Activated T-helper 2 cell treated with anti-CD3 and anti-CD28 coated beads, Interferon-gamma antibody, Interleukin-2, Interleukin-4, amounts not matched to agents 10 μg/mL and 5 μg/mL and 100 μg/mL, durations not matched to agents 14 hours and 24 hours and 36 hours (primary cell): ENCODE measurements at regions not wholly inside any gene's neighbourhood (a gene's known extent, or its start where the extent isn't known, plus 50 kb on each side); places are given as distances from the start of the nearest gene placed in this dataset.

ENCODE experiments used
- DNase-seq: peaks from one replicate; pipeline ENCODE4 v3.0.0; 2021; ENCODE audit warnings: low spot score
- H3K27ac Mint-ChIP-seq: one replicate; pipeline ENCODE4 v1.8.0; 2021; ENCODE audit warnings: mixed read lengths
- H3K27me3 Mint-ChIP-seq: one replicate; pipeline ENCODE4 v1.8.0; 2021; ENCODE audit warnings: low read depth, mixed read lengths
- H3K36me3 Mint-ChIP-seq: one replicate; pipeline ENCODE4 v1.8.0; 2021; ENCODE audit warnings: low read depth, mixed read lengths
- H3K4me1 Mint-ChIP-seq: one replicate; pipeline ENCODE4 v1.8.0; 2021; ENCODE audit warnings: low read depth, mixed read lengths
- H3K4me3 Mint-ChIP-seq: one replicate; pipeline ENCODE4 v1.8.0; 2021; ENCODE audit warnings: low read depth, mild to moderate bottlenecking, moderate library complexity, mixed read lengths
- H3K9me3 Mint-ChIP-seq: one replicate; pipeline ENCODE4 v1.8.0; 2021; ENCODE audit warnings: mixed read lengths
- intact Hi-C: fragments of 100-400 bp; cut with micrococcal nuclease; formaldehyde crosslinking; loops from one replicate; pipeline ENCODE4 v1.15.1; 2023

DNA sequence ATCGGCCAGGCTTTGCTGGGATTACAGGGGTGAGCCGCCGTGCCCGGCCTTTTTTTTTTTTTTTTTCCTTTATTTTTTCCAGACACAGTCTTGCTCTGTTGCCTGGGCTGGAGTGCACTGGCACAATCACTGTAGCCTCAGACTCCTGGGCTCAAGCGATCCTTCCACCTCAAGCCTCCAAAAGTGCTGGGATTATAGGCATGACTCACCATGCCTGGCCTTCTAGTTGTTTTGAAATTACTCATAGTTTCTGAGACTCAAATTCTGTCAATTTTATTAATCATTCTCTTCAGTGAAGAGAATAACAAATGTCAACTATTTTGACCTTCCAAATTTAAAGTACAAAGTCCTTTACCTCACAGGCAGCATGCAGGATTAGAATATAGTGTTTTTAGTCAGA, 374.5 kb downstream of the PLA2G4A start:
- H3K4me3 Mint-ChIP-seq: no peak overlapping the region
- no peaks in the 10 kb centered on the region for H3K4me1 Mint-ChIP-seq

DNA sequence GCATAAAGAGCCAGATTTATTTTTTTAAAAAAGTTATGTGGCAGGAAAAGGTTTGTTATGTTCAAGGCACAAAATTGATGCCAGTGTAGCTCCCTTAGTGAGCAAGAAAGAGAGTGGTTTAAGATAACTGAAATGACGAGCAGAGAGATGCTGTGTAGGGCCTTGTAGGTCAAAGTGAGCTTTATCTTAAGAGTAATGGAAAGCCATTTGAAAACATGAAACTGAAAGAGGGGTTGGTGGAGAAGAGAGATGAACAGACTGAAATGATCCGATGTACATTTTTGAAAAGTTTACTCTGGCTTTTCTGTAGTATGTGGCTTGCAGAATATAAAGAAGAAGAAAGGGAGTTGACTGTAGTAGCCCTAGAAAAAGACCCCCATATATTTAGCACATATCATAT, 383.6 kb downstream of the PLA2G4A start:
- no peaks in the 10 kb centered on the region for H3K36me3 Mint-ChIP-seq

More for the DNA sequence above, 374.5 kb downstream of the PLA2G4A start:
- no peaks in the 10 kb centered on the region for H3K27me3 Mint-ChIP-seq
- no peaks in the 10 kb centered on the region for H3K36me3 Mint-ChIP-seq
- H3K27ac Mint-ChIP-seq: no peak overlapping the region
- no peak for DNase-seq
- peaks cover 16% of the 10 kb centered on the region for H3K9me3 Mint-ChIP-seq
- intact Hi-C loops: no loop called here

DNA sequence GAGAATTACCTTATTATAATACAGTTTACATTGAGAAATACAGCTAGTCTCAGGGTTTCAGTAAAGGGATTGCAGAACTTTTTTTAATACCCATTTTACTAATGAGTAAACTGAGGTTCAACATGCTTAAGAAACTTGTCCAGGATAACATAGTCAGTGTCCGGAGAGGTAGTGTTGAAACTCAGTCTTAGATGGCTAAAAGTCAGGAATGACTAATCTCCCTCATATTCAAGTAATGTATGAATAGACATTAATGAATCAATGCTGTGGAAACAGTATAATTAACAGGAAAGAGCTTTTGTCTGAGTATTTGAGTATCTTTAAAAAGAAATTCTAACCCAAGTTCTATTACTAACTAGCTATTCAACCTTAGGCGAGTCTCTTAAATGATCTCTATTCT, 397.6 kb downstream of the PLA2G4A start:
- no peaks in the 10 kb centered on the region for H3K9me3 Mint-ChIP-seq
- no peaks in the 10 kb centered on the region for H3K27me3 Mint-ChIP-seq
- H3K27ac Mint-ChIP-seq: no peak overlapping the region
- no peak overlapping the region for H3K4me3 Mint-ChIP-seq
- intact Hi-C loops: no loop called here
- H3K4me1 Mint-ChIP-seq: no peaks in the 10 kb centered on the region
- no peaks in the 10 kb centered on the region for H3K36me3 Mint-ChIP-seq
- DNase-seq: no peak

More for the DNA sequence above, 383.6 kb downstream of the PLA2G4A start:
- no peak for DNase-seq
- Mint-ChIP-seq H3K4me1 (no peaks in the 10 kb centered on the region), H3K4me3 (no peak overlapping the region), H3K9me3 (no peaks in the 10 kb centered on the region), H3K27me3 (no peaks in the 10 kb centered on the region), H3K27ac (no peak overlapping the region)
- intact Hi-C loops: no loop called here

DNA sequence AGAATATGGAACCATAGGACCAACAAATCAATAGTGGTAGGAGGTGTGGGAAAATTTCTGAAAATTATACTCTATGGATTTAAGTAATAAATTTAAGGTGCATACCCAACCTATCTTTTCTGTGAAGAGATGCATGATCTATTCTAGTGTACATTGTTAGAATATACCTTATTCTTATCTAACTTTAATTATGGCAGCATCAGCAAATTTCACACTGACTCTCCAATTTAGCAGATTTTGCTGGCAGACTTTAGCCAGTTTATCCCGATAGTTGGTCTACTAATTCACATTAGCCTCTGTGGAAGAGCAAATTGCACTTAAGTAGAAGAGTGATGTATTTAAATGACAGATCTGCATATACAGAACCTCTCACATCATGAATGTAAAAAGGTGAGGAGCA, 400.0 kb downstream of the PLA2G4A start:
- H3K4me1 Mint-ChIP-seq: no peaks in the 10 kb centered on the region
- H3K36me3 Mint-ChIP-seq: no peaks in the 10 kb centered on the region
- intact Hi-C loops: no loop called here
- DNase-seq: no peak
- H3K4me3 Mint-ChIP-seq: no peak overlapping the region
- H3K9me3 Mint-ChIP-seq: no peaks in the 10 kb centered on the region
- no peak overlapping the region for H3K27ac Mint-ChIP-seq
- no peaks in the 10 kb centered on the region for H3K27me3 Mint-ChIP-seq

DNA sequence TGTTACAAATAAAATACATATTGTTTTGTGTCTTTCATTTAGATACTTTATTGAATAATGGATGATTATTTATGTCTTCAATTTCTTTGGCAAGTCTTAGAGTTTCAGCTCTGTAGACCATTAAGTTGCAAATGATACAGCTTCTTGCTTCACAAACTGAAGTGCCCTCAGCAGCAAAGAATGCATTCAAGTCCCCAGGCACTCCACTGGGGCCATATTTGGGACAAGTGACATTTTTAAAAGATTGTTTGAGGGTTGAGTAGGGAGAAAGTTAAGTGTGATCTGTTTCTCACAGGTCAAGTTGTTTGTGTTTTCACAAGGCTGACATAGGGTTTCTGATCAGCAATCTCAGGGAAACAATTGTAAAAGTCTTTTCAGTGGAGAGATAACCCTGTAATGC, 400.7 kb downstream of the PLA2G4A start:
- H3K36me3 Mint-ChIP-seq: no peaks in the 10 kb centered on the region
- H3K27me3 Mint-ChIP-seq: no peaks in the 10 kb centered on the region
- H3K27ac Mint-ChIP-seq: no peak overlapping the region
- intact Hi-C loops: no loop called here
- no peaks in the 10 kb centered on the region for H3K9me3 Mint-ChIP-seq
- no peak overlapping the region for H3K4me3 Mint-ChIP-seq
- H3K4me1 Mint-ChIP-seq: no peaks in the 10 kb centered on the region
- no peak for DNase-seq

DNA sequence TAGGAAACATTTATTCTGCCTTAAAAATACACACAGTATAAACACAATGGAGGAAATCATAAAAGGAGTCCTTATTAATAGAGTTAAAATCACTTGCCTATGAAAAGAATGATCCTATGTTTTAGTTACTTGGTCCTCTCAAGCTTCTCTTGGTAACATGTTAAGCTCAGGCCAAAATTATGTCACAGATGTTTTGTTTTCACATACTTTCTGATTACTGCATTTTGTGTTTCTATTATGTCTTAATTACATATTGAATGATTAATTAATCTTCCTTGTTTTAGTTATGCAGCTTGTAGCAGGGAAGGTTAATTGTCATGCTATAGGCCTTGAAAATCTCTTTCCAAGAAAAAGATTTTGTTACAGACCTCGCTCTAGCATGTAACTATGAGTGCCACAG, 406.0 kb downstream of the PLA2G4A start:
- Mint-ChIP-seq H3K36me3 (no peaks in the 10 kb centered on the region), H3K27ac (no peak overlapping the region), H3K27me3 (no peaks in the 10 kb centered on the region), H3K9me3 (no peaks in the 10 kb centered on the region), H3K4me3 (no peak overlapping the region), H3K4me1 (no peaks in the 10 kb centered on the region)
- intact Hi-C loops: no loop called here
- DNase-seq: no peak

DNA sequence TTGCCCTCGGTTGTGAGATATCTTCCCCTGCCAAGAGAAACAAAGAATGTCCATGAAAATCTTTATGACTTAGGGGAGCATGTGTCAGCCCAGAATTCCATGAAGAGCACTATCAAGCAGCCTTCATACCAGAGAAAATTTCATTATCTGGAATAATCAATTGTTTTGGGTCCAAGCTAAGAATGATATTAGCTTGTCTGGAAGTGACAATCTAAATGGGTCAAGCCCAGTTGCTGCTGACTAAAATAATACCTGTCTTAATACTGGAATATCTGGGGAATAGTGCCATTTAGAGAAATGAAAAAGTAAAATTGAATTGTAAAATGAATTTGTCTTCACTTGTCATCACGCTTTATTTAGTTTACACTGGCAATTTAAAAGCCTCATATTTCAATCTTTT, 407.4 kb downstream of the PLA2G4A start:
- Mint-ChIP-seq H3K27ac (no peak overlapping the region), H3K4me1 (no peaks in the 10 kb centered on the region), H3K27me3 (no peaks in the 10 kb centered on the region), H3K9me3 (no peaks in the 10 kb centered on the region), H3K4me3 (no peak overlapping the region), H3K36me3 (no peaks in the 10 kb centered on the region)
- DNase-seq: no peak
- intact Hi-C loops: no loop called here

DNA sequence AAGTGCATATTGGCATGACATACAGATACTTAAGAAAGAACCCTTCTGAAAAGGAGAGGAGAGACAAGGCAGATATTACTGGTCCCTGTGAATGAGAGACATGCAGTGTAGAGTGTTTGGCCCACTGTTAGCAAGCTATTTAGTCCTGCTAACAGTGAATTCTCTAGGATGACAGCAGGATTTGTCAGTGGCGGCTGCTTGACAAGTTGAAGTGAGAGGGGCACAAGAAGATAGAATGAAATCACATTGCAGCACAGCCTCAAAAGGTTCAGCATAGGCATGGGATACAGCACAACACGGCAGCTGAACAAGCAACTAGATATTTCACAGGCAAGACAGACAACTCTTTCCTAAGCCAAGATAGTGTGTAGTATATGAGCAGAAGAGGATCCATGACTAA, 407.9 kb downstream of the PLA2G4A start:
- intact Hi-C loops: no loop called here
- Mint-ChIP-seq H3K27me3 (no peaks in the 10 kb centered on the region), H3K9me3 (no peaks in the 10 kb centered on the region), H3K27ac (no peak overlapping the region), H3K4me3 (no peak overlapping the region), H3K4me1 (no peaks in the 10 kb centered on the region), H3K36me3 (no peaks in the 10 kb centered on the region)
- DNase-seq: no peak

DNA sequence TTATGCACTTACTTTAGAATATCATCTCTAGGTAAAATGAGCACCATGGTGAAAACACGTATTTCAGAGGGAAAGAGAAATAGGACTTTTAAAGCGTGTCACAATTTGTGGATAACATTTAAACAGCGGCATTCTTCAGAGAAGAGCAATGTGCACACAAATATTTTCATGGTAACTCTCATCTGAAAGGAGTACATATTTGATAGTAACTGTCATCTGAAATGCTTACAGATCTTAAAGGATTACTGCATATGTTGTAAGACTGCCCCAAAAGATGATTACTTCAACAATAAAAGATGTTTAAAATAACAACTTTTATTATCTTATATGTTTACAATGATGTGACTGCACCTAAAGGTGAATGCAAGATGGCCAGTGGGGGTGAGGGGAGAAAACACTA, 408.8 kb downstream of the PLA2G4A start:
- no peaks in the 10 kb centered on the region for H3K4me1 Mint-ChIP-seq
- no peaks in the 10 kb centered on the region for H3K27me3 Mint-ChIP-seq
- H3K36me3 Mint-ChIP-seq: no peaks in the 10 kb centered on the region
- no peak overlapping the region for H3K27ac Mint-ChIP-seq
- no peak overlapping the region for H3K4me3 Mint-ChIP-seq
- no peak for DNase-seq
- intact Hi-C loops: no loop called here
- no peaks in the 10 kb centered on the region for H3K9me3 Mint-ChIP-seq

DNA sequence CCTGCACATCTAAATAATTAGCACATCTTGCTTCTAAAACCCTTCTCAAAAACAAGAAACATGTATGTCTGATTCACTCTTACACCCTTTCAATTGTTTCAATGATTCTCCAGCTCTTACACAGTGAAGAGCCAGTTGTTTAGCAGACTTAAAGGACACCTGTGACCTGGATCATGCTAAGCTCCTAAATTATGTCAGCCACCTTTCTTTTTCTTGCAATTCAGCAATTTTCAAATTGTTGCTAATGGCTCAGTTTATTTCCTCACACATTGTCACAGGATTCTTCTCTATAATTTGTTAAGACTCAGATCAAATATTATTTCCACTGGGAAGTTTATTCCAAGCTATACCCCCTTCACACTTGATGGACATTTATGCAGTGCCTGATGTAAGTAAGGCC, 413.2 kb downstream of the PLA2G4A start:
- Mint-ChIP-seq H3K36me3 (no peaks in the 10 kb centered on the region), H3K4me1 (no peaks in the 10 kb centered on the region), H3K4me3 (no peak overlapping the region), H3K27ac (no peak overlapping the region), H3K9me3 (peaks cover 2% of the 10 kb centered on the region), H3K27me3 (no peaks in the 10 kb centered on the region)
- DNase-seq: no peak
- intact Hi-C loops: no loop called here

DNA sequence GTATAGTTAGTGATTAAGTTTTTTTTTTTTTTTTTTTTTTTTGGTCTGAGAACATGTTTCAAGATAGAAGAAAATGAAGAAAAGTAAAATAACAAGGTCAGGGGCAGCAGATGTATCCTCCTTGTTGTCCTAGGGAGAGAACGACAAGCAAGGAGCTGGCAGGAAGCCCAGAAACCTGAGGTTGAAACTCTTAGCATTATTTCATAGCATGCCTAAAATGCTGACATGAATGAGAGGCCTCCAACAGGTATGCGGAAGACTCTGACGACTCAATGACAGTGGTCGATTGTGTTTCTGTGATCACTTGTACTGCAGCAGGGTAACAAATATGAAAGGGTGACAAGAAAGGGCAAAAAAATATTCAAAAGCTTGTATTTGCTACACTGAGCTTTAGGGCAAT, 415.9 kb downstream of the PLA2G4A start:
- Mint-ChIP-seq H3K36me3 (no peaks in the 10 kb centered on the region), H3K4me1 (no peaks in the 10 kb centered on the region), H3K9me3 (peaks cover 4% of the 10 kb centered on the region), H3K27ac (no peak overlapping the region), H3K27me3 (no peaks in the 10 kb centered on the region), H3K4me3 (no peak overlapping the region)
- DNase-seq: no peak
- intact Hi-C loops: no loop called here

DNA sequence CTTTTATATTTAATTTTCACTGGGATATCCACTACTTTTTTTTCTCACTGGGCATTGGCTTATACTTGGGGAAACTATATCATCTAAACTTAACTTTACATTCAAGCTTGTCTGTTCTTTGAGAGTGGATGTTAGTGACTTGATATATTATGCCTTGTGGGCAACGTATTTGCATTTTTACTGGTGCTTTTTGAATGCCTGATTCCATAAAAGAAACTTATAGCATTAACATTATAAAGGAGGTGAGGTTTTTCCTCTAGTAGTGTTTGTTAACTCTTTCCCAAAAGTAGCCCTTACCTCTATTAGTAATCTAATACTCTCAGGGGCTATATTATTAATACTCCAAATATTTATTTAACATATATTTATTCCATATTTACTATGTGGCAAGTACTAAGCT, 416.5 kb downstream of the PLA2G4A start:
- no peak for DNase-seq
- H3K36me3 Mint-ChIP-seq: no peaks in the 10 kb centered on the region
- no peak overlapping the region for H3K4me3 Mint-ChIP-seq
- intact Hi-C loops: no loop called here
- no peaks in the 10 kb centered on the region for H3K4me1 Mint-ChIP-seq
- no peaks in the 10 kb centered on the region for H3K27me3 Mint-ChIP-seq
- H3K27ac Mint-ChIP-seq: no peak overlapping the region
- H3K9me3 Mint-ChIP-seq: peaks cover 4% of the 10 kb centered on the region

DNA sequence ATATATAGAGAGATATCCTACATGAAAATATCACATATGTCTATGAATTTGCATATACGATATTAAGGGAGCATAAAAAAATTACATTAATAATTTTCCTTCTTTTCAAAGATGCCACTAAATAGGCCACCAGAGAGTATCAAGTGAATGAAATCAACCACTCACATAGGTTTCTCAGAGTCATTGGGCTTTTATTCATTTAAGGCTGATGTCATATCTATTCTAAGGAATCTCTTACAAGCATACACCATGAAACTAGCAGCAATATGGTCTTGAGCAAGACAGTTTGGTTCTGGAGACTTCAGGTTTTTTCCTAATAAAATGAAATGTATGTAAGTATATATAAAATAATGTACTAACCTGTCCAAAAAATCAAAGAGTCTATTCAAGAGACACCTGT, 420.4 kb downstream of the PLA2G4A start:
- Mint-ChIP-seq H3K4me3 (no peak overlapping the region), H3K27me3 (no peaks in the 10 kb centered on the region), H3K9me3 (peaks cover 4% of the 10 kb centered on the region), H3K4me1 (no peaks in the 10 kb centered on the region), H3K27ac (no peak overlapping the region), H3K36me3 (no peaks in the 10 kb centered on the region)
- no peak for DNase-seq
- intact Hi-C loops: no loop called here

DNA sequence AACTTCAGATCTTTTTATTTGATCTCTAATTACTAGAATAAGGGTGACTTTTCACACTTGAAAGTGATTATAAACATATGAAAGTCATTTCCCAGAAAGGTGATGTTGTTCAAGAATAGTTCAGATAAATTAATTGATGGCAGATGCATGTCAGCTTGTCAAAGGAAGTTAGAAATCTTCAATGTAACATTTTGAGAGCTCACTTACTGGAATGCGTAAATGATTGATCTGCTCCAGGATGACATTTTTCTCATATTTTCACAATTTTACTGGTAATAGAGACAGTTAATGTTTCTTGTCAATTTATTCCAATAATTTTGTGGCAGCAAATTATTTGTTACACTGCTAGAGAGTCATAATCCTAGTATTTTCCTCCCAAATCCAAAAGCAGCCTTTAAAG, 424.2 kb downstream of the PLA2G4A start:
- intact Hi-C loops: no loop called here
- no peaks in the 10 kb centered on the region for H3K27me3 Mint-ChIP-seq
- no peaks in the 10 kb centered on the region for H3K9me3 Mint-ChIP-seq
- no peak overlapping the region for H3K4me3 Mint-ChIP-seq
- H3K36me3 Mint-ChIP-seq: no peaks in the 10 kb centered on the region
- no peaks in the 10 kb centered on the region for H3K4me1 Mint-ChIP-seq
- DNase-seq: no peak
- H3K27ac Mint-ChIP-seq: no peak overlapping the region
